Epidermal melanocyte (primary cell): ENCODE measurements at regions not wholly inside any gene's neighbourhood (a gene's known extent, or its start where the extent isn't known, plus 50 kb on each side); places are given as distances from the start of the nearest gene placed in this dataset.
"Not testable (repeated sequence)": the region's sequence is repeated elsewhere in the genome, so short reads cannot be mapped to it uniquely, and the experiment has no call there.

Experiments used
- DNase-seq: peaks from one replicate; pipeline ENCODE4 v3.0.0; 2011; ENCODE audit warnings: low spot score; ENCODE audit not compliant: insufficient read length

DNA sequence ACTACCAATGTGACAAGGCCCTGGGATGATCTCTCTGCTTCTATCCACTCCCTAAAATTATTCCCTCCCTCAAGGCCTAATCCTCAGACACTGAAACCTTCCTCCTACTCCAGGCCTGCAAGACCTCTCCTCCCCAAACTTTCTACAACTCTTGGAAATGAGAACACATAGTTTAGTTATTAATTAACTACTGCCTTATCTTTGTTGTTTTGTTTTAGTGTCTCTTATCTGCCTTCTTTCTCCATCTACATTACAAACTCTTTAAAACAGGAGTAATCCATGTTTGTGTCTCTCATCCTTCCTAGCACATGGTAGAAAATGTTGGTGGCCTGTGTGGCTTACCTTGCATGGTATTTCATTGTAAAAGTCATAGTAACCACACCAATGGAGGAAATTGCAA lies 139.9 kb upstream of the G2E3 start:
- no peak for DNase-seq

GRCh38 chr14:30420515-30420914 lies 138.4 kb upstream of the G2E3 start:
- DNase-seq = no peak

DNA sequence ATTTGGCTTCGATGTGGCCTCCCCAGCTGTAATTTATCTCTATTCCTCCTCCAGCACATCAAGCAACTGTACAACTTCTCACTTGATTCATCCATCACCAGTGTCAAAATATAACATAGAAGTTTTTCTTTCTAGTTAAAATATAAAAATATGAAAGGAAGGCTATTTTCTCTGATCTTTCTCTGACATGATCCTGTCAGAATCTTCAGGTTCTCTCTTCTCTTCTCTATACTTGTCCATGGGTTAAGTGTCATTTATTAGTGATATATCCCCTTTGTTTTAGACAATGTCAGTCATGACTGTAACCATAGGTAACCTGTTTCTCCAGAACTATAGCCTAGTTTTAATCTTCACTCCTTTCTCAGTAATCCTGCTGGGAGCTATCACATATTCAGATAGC lies 132.5 kb upstream of the G2E3 start:
- DNase-seq = no peak

DNA sequence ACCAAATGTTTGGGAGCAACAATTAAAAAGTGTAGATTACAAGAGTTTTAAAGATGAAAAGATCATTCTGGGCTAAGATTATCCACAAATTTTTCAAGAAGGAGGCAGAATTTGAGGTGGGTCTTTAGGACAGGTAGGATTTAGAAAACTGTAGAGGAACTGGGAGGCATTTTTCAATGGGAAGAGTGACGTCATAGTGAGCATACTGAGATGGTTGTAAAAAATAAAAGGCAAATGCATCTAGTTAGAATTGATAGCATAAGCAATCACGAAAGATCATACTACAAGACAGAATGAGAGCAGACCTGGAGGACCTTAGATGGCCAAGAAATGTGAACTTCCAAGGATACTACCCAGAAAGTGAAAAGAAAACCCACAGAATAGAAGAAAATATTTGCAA lies 131.6 kb upstream of the G2E3 start:
- DNase-seq = no peak

DNA sequence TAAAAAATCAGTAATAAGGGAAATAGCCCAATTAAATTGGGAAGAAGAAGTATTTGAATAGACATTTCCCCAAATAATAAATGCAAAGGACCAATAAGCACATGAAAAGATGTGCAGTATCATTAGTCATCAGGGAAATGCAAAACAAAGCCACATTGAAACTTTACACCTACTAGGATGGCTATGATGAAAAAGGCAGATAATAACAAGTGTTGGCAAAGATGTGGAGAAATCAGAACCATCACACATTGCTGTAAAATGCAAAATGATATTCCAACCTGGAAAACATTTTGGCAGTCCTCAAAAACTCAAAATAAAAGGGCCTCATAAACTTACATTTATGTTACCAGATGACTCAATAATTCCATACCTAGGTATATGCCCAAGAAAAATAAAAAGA lies 131.1 kb upstream of the G2E3 start:
- DNase-seq = no peak

DNA sequence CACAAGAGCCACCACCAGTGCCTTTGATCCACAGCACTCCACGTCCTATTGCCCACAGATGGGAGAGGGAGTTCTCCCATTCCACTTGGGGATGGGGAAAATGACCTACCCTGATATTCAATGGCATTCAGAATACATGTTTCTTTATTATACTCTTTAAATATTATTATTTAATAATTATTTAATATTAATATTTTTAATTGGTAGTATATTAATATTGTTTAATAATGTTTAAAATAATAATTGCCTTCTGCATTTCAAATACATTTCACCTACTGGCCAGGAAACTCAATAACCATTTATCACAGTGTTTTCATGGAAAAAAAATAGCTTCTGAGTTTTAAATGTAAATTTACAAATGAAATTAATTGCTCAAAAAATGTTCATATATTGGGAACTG lies 127.4 kb upstream of the G2E3 start:
- DNase-seq = no peak

GRCh38 chr14:30440961-30441360 lies 118.0 kb upstream of the G2E3 start:
- DNase-seq = no peak

DNA sequence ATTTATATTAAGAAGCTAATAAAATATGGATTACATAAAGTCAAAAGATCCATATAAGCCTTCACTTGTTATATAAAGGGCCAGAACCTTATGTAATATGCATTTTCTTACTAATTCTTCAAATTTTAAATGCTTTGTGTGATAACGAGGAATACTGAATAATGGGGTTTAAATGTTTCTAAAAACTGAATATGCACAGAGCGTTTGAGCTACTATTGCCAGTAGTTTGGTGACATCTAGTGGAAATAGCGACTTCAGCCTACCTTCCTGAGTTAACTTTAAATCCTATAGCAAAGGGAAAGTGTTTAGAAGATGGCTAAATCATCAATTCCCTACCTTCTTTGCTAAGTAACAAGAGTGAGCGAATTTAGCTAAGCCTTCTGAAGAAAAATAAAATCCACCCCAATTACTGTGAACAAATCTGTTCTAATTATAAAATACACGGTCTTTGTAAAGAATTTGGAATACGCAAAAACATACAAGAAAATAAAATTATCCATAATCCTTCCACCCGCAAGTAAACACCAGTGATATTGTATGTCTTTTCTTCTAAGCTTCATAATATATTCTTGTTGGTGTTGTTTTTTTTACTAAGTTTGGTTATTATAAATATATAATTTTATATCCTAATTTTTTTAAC lies 115.5 kb upstream of the G2E3 start:
- DNase-seq = no peak

- DNase-seq = no peak
Observed at GRCh38 chr14:30444451-30444850, 114.5 kb upstream of the G2E3 start.

- DNase-seq = no peak
Observed at GRCh38 chr14:30445011-30445793, 113.8 kb upstream of the G2E3 start.

DNA sequence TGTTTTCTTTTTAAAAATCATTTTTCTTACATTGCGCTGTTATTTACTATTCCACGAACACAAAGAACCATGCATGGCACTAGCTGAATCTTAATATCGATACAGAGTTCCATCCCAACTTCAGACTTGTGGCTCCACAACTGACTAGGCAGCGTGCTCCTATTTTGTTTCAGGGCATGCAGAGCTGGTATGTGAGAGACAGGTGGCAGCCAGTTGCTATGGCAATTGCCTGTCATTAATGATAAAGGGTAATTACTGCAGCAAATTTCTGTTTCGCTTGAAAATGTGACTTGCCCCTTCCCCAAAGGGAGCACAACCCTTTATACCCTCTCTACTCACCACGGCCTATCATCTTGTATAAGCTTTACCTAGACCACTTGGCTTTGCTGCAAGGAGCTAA lies 113.1 kb upstream of the G2E3 start:
- no peak for DNase-seq

- no peak for DNase-seq
Observed at GRCh38 chr14:30450631-30451545, 108.1 kb upstream of the G2E3 start.

DNA sequence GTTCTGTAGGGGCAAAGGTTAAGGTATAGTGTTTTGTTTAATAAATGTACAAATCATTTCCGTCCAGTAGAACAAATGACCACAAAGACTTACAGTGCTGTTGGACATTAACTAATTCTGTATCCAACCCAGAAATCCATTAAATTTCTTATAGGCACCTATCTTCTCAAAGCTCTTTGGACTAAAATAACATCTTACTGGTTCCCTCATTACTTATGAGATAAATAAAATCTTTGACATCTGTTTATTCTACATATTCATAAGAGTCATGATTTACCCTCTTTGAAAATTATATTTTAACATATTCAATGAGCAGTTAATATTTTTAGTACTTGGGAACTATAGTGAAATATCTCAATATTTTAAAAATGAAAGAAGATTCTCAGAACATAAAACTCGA lies 102.7 kb upstream of the G2E3 start:
- no peak for DNase-seq

GRCh38 chr14:30462358-30462757 lies 96.6 kb upstream of the G2E3 start:
- no peak for DNase-seq

GRCh38 chr14:30464481-30464880 lies 94.5 kb upstream of the G2E3 start:
- DNase-seq = no peak

GRCh38 chr14:30468354-30468753 lies 90.6 kb upstream of the G2E3 start:
- DNase-seq = no peak

GRCh38 chr14:30471980-30472379 lies 87.0 kb upstream of the G2E3 start:
- no peak for DNase-seq

DNA sequence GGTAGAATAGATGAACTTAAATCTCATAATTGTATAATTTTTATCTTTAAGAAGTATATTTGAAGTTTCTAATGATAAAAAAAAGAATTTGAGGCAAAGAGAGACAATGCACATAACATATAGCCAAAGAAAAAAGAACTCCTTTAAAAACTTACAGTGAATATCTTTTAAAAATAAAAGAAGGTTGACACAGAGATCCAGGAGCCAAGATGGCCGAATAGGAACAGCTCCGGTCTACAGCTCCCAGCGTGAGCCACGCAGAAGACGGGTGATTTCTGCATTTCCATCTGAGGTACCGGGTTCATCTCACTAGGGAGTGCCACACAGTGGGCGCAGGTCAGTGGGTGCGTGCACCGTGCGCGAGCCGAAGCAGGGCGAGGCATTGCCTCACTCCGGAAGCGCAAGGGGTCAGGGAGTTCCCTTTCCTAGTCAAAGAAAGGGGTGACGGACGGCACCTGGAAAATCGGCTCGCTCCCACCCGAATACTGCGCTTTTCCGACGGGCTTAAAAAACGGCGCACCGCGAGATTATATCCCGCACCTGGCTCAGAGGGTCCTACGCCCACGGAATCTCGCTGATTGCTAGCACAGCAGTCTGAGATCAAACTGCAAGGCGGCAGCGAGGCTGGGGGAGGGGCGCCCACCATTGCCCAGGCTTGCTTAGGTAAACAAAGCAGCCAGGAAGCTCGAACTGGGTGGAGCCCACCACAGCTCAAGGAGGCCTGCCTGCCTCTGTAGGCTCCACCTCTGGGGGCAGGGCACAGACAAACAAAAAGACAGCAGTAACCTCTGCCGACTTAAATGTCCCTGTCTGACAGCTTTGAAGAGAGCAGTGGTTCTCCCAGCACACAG lies 84.9 kb upstream of the G2E3 start:
- DNase-seq = not testable (repeated sequence)

DNA sequence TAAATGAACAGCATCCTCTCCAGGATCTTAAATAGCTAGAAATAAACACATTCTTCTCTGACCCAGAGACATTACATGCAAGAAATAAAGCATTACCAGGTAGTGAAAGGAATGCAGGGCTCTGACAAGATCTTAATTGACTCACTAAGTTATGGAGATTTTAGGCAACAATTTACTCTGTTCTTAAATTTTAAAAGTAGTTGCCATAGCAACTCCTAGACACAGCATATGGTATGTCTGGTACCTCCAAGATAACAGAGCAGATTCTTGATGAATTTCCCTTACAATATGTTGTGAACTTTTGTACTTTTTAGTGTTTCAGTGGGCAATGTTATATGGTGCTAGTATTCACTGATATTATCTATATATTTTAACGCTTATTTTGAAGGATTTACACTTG lies 76.7 kb upstream of the G2E3 start:
- DNase-seq = no peak

GRCh38 chr14:30484201-30484600 lies 74.8 kb upstream of the G2E3 start:
- DNase-seq = no peak

DNA sequence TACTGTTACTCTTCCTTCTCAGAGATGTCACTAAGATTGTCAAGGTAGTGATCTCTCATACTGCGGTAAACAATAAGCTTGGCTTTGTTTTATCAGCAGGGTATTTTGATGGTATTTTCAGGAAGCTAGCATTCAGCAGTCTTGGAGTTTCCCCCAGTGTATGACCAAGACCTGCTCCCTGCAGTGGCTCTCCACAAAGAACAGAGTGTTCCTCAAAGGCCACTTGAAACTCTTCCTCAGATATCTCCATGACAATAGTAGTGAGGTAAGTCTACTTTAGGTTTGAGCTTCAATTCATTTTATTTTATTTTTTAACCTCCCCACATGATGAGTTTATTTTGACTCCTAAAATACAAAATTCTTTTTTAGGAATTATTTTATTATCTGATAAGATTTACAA lies 74.0 kb upstream of the G2E3 start:
- no peak for DNase-seq
